D721Med (cell line): ENCODE measurements at regions not wholly inside any gene's neighbourhood (a gene's known extent, or its start where the extent isn't known, plus 50 kb on each side); places are given as distances from the start of the nearest gene placed in this dataset.

ENCODE experiments used
- DNase-seq: peaks from one replicate; pipeline ENCODE4 v3.0.0; 2011; ENCODE audit warnings: low spot score; ENCODE audit not compliant: insufficient read length
- FAIRE-seq: peaks from 2 replicates; lab custom pipeline; 2011; peaks lifted over from hg19 to GRCh38; lab: Jason Lieb, UNC
- TF ChIP-seq, protein P1 (sequence below): IDR thresholded peaks from 2 replicates; pipeline ENCODE4 v1.5.1; 2012; ENCODE audit warnings: mild to moderate bottlenecking, control low read depth; ENCODE audit not compliant: insufficient read depth; ENCODE audit errors: missing control alignments

DNA sequence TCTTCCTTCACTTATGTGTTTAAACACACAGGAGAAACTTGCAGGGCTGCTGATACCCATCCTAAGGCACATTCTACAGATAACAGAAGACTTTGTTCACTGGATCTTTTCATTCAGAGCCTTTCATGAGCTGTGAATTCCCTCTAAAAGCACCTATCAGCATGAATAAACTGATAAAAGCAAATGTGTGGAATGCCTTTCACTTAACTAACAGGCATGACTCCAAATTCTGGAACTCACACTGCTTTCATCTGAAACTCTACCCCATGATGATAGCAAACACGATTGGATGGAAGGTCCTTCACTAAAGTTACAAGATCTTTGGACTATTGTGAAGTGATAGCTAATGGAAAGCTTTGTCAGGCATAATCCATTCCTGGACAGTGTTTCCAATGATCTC lies 457.3 kb downstream of the EFNB2 start:
- FAIRE-seq: no peak
- no peak for DNase-seq
- TF ChIP-seq, protein P1, sequence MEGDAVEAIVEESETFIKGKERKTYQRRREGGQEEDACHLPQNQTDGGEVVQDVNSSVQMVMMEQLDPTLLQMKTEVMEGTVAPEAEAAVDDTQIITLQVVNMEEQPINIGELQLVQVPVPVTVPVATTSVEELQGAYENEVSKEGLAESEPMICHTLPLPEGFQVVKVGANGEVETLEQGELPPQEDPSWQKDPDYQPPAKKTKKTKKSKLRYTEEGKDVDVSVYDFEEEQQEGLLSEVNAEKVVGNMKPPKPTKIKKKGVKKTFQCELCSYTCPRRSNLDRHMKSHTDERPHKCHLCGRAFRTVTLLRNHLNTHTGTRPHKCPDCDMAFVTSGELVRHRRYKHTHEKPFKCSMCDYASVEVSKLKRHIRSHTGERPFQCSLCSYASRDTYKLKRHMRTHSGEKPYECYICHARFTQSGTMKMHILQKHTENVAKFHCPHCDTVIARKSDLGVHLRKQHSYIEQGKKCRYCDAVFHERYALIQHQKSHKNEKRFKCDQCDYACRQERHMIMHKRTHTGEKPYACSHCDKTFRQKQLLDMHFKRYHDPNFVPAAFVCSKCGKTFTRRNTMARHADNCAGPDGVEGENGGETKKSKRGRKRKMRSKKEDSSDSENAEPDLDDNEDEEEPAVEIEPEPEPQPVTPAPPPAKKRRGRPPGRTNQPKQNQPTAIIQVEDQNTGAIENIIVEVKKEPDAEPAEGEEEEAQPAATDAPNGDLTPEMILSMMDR: no peak

DNA sequence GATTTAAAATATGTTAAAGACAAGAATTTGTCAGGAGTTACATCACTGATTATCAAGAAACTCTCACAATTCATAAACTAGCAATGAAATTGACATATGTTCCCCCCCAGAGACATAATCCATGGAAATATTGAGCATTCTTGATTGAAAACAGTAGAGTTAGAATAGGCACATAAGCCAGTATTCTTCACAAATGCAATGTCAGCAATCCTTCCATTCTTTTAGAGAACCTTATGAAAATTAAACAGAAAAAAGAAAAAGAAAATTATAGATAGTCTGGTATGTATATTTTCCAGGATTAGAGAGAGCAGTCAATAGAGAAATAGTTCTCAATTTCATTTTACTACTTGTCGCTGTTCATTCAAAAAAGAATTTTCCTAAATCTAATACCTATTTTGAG lies 458.4 kb downstream of the EFNB2 start:
- TF ChIP-seq, protein P1: no peak
- DNase-seq (no peak), FAIRE-seq (no peak)

DNA sequence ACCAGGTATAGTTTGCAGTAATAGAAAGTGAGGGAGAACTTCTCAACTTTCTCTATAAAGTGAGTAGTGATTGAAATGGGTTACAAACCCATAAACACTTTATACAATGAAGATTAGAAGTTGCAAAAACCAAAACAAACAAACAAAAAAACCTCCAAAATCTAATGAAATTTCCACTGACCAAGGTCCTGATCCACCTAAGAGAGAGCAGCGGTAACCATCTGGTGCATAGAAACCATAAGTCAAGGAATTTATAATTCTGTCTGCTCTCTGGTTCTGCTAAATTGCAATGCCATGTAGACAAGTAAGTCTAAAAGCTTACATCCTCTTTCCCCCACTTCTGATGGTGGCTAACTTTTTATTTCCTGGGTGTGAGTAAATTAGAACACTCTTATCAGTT lies 463.4 kb downstream of the EFNB2 start:
- FAIRE-seq: no peak
- no peak for DNase-seq
- TF ChIP-seq, protein P1: no peak

DNA sequence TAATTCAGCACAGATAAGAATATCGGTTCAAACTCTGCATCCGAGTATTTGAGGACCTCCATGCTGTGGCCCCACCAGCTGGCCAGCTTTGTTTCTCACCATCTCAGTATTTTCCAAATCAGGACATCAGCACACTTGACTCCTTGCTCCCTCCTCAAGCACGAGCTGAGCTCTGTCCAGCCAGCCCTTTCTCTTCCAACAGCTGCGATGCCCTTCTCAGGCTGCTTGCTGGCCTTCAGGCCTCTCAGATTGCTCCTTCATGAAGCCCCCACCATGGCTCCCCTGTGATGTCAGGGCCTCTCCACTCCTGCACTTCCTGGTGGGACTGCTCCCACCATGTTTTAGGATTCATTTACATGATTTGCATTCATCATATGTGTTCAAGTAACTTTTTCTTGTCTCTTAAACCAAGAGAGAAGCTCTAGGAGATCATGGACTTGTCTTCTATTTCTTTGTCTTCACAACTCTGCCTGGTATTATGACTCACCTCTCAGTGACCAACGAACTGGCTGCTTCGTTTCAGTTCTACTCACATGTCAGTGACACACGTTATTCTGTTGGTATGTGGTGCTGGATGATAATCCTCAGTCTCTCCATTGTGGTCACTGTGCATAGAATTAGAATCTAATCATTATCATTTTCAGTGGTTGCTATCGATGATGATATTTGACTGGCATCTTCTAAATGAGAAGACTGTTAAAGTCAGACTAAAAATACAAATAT lies 471.7 kb downstream of the EFNB2 start:
- TF ChIP-seq, protein P1: no peak
- DNase-seq (no peak), FAIRE-seq (no peak)

DNA sequence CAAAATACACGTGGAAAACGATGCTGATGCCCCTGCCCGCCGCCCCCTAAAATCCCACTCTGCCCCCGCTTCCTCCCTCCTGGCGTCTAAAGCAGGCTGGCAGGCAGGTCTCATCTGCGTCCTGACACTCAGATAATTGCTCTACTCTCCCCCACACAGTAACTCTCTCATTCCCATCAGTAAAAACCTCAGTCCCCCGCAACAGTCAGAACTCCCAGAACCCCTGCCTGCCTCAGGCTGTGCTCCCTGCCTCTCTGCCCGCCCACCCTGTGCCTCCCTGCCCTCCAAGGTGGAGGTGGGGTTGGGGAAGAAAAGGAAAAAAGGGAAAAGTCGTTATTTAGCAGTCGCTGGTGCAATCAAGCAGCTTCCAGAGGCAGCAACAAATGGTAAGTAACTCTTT lies 473.7 kb downstream of the EFNB2 start:
- DNase-seq: no peak
- TF ChIP-seq, protein P1: no peak
- no peak for FAIRE-seq

DNA sequence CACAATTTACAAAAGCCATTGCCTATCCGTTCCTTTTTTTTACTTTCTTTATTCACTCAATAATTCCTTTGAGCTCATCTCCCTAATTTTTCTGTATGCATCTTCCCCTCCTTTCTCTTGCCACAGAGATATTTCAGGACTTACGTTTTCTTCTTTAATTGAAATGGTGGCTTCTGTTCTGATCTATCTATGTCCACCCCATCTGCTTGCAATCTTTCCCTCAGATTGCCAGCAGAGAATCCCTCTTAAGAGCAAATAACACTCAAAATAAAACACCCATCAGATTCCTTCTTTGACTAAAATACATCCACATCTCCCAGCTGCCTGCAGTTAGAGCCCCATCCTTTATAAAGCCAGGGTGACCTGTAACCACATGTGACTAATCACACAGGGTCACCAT lies 478.6 kb downstream of the EFNB2 start:
- FAIRE-seq (no peak), DNase-seq (no peak)
- TF ChIP-seq, protein P1: no peak

DNA sequence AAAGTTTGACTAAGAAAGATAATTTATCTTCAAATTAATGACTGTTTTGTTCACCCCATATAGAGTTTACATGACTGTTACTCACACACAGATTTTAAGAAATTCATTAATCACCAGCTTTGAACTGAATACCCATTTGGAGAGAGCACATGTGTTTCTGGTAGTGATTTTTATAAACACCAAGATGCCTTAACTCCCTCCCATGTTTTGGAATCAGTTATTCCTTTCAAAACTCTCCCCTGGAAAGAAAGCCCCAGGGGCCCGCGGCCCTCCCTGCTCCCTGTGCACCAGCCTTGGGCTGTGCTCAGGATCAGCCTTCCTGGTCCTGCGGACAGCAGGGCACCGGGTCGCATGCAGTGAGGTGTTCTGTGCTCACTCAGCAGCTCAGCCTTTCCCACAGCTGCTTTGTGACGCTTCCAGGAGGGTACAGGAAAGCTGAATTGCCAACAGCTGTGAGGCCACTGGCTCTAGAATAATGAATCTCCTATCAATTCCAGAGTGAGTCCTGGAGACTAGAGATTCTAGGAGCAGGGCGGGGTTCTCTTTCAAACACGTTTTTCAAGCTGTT lies 483.2 kb downstream of the EFNB2 start:
- DNase-seq (no peak), FAIRE-seq (no peak)
- TF ChIP-seq, protein P1: no peak
